NCI-H1930 (cell line): ENCODE measurements at regions not wholly inside any gene's neighbourhood (a gene's known extent, or its start where the extent isn't known, plus 50 kb on each side); places are given as distances from the start of the nearest gene placed in this dataset.
"Not testable (repeated sequence)": the region's sequence is repeated elsewhere in the genome, so short reads cannot be mapped to it uniquely, and the experiment has no call there.

Experiments used
- DNase-seq, 2 experiments: peaks; one replicate each; lab custom pipeline; 2025; lab: John Stamatoyannopoulos, UW

DNA sequence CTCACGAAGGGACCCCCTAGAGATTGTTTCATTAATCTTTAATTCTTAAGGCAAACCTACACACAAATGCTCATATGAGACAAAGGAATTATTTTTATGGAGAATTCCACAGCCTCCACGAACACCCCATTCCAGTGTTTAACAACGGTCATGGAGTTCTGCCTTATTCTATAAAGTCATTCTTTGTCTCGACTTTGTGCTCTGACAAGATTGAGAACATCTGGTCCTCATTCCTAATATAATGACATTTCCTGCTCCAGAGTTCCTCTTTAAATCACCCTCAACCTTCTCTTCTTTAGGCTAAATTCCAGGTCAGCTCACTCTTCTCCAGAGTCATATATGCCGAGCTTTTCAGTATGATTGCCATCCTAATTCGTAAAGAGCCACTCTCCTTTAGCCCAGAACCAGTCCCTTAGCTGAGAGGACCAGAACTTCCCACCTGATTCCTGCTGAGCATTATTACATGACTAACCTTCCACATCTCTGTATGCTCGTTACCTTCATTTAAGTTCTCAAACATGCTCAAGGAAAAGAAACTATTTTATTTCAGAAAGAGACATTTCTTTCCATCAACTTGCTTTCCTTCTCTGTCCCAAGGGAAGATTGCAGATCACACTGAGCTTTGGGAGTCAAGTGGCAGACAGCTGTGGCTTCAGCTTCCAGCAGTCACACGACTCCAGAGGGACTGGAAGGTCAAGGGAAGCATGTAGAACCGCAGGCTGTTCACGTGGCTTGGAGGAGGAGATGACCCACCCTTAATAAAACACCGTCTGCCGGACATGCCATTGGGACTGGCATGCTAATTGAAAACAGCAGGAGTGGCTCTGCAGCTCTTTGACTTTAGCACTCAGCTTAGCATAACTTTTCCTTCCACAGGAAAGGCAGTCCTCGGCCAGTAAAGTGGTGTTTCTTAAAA lies 467.1 kb upstream of the HSF2 start:
- no peak for DNase-seq

DNA sequence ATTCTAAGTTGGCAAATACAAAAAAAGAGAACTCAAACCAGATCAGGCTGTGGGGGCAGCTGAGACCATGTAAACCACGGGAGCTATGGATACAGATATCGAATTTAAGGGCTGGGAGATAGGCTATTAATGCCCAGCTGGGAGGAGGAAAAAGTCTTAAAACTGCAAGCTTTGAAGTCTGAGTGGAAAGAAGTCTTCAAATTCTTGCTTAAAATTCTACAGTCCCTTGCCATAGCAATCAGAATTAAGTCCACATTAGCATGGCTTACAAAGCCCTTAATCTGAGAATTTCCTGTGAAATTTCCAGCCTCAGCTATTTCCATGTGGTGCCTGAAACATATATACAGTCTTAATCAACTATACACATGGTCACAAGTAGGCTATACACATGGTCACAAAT lies 465.0 kb upstream of the HSF2 start:
- DNase-seq: no peak

DNA sequence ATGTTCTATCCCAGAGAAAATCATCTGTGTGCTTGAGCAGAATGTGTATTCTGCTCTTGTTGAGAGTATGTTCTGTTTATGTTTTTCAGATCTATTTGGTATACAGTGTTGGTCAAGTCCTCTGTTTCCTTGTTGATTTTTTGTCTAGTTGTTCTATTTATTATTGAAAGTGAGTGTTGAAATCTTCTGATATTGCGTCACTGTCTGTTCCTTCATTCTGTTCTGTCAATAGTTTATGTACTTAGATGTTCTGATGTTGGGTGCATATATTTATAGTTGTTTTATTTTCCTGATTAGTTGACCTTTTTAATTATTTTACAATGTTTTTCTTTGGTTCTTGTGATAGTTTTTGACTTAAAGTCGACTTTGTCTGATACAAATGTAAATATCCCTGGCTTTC lies 458.7 kb upstream of the HSF2 start:
- no peak for DNase-seq

DNA sequence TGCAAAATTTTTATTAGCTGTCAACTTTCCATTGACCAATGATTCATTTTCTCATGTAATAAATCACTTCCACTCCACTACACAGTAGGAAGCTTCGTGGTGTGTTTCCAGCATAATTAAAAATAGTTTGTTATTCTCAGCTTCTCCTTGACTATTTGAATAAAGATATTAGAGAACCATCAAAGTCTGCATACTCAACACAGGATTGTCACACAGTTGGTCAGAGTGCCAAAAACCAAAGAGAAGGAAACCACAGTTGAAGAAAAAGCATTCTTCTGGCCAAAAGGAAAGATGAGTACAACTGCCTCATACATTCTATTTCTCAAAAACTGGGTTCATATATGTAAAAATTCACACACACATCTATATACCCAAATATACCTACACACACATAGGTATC lies 455.1 kb upstream of the HSF2 start:
- no peak for DNase-seq

DNA sequence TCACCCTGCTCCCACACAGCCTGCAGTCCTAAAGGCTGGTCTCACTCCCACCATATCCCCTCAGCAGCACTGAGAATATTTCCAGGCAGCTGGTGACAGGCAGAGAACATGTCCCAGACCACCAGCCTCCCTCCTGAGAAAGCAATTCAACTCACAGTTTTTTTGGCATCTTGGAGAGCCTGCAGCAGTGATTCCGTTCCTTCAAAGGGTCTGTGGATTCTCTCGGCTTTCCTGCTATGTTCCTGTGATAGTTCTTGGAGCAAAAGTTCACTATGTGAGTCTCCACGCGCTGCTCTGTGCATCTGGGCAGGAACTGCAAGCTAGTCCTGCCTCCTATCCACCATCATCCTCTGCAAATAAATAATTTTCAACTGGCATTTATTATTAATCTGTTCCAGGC lies 448.3 kb upstream of the HSF2 start:
- DNase-seq: no peak

DNA sequence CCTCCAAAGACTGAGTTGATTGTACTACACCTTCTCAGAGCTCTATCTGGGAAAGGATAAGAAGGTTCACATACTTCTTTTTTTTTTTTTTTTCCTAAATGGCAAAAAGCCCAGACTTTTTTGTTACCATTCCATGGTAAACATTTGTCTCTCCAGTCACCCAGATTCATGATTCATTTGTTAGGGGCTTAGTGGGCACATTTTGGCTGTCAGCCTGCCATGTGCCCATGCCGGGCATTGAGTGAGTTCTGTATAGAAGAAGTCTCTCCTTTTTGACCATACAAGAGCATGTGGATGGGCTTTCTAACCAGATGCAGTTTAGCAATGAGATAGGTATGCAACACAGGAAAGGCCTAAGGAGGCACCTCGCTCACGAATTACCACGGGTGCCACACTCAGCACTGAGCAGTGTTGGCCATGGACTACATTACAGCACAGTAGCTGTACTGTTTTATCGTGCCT lies 447.5 kb upstream of the HSF2 start:
- no peak for DNase-seq

DNA sequence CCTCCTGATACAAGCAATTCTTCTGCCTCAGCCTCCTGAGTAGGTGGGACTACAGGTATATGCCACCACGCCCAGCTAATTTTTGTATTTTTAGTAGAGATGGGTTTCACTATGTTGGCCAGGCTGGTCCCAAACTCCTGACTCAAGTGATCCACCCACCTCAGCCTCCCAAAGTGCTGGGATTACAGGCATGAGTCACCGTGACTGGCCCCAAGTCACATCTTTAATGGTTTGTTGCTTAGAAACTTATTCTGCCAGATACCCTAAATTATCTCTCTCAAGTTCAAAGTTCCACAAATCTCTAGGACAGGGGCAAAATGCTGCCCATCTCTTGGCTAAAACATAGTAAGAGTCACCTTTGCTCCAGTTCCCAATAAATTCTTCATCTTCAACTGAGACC lies 444.1 kb upstream of the HSF2 start:
- DNase-seq: not testable (repeated sequence)

DNA sequence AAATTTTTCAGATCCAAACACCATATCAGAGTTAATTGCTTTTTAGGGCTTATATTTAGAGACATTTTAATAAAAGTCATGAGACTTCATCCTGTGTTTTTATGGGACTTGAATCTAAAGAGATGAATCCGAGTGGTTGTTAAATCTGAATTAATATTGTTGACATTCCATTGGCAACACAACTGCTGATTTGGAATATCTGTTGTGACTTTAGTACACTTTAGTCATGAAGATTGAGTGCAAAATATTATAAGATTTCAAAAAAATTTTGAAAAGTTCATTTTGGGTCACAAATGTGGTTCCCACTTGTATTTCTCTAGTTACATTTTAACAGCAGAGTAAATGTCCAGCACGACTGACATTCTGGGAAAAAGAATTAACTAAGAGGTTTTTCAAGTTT lies 442.7 kb upstream of the HSF2 start:
- no peak for DNase-seq

DNA sequence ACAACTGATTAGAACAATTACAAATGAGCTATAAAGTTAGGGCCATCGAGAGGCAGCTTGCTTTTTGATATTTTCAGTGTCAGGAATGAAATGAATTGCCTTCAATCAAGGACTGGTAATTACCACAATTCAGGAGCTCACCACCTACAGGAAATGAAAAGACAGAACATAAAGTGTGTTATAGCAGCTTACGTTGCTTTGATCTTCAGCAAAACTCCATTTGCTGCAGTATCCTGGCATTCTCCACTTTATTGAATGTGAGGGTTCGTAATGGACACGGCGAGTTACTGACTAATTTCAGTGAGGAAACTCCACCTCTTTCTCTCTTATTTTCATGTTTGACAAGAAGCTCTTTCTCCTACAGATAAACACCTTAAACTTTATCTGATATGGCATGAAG lies 440.0 kb upstream of the HSF2 start:
- no peak for DNase-seq

DNA sequence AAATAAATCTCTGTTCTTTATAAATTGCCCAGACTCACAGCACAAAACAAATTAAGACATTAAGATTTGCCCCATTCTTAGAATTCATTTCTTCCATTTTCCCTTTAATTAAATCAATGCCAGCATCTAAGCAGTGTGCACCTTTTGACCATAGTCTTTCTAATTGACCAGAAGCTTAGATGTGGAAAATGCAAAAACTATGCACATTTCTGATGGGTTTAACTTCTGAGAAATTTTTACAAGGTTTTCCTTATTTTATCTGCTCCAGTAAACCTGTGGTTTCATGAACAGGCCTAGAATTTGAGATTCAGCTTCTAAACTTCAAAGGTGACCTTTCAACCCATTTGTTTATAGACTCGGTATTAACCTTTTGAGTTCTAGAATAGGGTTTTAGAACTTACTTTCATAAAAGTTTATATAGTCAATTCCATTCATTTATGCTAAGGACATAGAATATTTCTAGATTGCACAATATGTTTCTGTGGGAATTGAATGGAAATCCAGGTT lies 437.8 kb upstream of the HSF2 start:
- DNase-seq: no peak

DNA sequence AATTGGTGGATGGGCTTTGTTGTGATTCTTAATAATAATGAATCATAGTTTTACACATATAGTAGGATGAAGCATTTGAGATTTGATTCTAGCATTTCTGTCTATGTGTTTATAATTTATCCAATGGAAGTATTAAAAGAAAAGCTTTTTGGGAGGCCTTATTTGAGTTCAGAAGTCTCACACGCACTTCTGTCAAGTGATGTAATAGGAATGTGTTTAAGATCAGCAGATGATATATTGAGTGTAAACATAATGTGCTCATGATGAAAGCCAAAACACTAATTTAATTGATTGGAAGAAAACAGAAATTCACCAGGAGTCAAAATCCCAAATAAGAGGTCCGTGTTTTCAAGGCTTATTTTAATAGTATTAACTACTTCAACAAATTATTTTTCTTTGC lies 435.6 kb upstream of the HSF2 start:
- DNase-seq: no peak

DNA sequence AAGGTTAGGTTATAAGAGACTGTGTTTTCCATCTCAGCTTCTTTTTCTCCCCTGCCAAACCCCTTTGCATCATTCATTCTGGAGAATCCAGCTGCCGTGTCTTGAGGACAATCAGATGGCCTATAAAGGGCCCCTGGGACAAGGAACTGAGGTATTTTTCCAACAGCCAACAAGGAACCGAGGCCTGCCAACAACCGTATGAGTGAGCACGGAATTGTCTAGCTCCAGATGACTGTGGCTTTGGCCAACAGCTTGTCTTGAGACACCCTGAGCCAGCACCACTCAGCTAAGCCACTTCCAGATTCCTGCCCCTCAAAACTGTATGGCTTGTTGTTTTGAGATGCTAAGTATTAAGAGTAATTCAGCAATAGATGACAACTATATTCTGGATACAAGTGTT lies 433.7 kb upstream of the HSF2 start:
- no peak for DNase-seq

DNA sequence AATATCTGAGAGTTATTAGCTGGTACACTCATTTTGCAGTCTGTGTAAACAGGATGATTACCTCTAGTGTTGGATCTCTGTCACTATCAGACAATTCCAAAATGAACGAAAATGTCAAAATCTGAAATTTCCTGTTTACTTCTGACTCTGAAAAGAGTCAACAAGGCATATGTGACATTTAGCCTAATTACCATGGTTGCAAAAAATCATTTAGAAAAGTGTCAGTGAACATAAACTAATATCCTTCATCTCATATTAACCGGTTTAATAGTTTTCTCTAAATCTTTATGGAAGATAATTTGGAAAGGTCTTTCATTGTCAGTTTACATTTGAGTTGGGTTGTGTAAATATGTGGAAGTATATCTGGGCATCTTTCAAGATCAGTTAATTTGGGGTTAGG lies 431.8 kb upstream of the HSF2 start:
- DNase-seq: no peak

DNA sequence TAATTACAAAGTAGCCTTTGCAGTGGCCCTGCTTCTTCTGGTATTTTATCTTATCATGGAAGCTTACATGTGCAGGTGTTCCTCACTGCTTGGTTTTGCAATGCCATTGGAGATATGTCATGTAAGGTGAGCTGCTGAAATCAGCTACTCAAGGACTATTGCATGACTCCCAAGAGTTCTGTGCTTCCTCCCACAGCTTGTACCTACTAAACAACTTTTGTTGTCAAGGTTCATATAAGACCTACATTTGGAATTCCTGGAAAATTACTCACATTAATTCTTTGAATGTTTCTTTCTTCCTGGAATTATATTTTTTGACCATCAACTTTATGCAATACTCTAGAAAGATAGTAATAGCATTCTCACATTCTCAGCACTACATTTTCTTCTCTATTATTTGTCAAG lies 427.5 kb upstream of the HSF2 start:
- no peak for DNase-seq

DNA sequence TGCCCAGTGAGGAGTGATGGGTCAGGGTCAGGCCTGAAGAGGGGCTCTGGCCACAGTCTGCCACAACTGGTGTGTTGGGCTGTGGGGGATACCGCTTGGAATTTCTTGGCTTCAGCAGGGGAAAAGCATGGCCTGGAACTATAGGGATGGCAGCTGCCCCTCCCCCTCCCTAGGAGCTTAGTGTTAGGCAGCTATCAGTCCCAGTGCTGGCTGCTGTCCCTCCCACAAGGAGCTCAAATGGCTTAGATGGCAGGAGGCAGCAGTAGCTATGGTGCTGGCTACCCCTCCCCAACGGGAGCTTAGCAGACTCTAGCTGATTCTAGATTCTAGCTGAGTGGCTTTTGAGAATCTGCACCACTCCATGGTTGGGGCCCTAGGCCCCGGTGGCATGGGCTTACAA lies 414.5 kb upstream of the HSF2 start:
- no peak for DNase-seq

DNA sequence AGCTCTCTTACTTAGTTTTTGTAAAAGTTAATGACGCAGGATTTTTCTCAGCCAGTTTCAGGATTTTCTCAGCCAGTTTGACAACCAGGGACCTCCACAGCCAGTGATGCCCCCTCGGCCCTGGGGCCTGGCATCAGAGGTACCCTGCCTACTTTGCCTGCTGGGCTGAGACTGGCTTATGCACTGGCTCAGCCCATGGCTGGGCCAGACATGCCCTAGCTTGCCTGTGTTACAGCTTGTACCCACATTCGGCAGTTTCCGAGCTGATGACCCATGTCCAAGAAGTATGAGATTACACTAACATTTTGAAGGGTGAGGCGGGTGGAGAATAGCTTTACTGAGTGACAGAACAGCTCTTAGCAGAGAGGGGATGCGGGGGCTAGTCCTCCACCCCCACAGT lies 406.1 kb upstream of the HSF2 start:
- DNase-seq: no peak

DNA sequence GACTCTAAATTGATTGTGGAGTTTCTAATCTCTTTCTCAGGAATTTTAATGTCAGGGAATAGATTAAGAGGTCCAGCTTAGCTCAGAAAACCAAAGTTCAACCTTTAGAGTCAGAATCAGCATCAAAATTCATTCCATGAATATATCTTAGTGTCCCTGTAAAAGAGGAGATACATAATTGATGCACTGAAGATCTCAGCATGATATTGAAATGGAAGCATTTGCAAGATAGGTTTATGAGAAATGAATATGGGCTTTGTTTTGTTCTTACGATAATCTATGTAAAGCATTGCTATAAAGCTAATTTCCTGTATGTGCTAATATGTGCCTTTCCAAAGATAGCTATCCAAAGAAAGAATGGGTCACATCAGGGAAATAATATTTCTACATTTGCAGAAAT lies 404.5 kb upstream of the HSF2 start:
- no peak for DNase-seq

DNA sequence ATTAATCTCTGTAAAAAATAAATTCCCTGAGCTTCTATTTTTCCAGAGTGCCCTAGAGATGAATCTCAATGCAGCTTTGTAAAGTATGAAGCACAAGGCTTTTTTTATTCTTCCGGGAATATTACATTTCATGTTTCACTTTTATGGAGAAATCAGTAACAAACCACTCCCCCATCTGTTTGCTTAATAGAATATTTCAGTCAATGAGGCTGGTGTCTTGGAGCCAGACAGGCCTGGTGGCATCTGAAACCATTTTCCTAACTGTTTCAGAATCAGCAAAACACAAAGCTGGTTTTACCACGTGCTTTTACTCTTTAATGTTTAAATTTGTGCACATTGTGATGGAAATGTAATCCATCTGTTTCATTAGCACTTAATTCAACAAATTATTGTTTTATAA lies 400.8 kb upstream of the HSF2 start:
- no peak for DNase-seq

DNA sequence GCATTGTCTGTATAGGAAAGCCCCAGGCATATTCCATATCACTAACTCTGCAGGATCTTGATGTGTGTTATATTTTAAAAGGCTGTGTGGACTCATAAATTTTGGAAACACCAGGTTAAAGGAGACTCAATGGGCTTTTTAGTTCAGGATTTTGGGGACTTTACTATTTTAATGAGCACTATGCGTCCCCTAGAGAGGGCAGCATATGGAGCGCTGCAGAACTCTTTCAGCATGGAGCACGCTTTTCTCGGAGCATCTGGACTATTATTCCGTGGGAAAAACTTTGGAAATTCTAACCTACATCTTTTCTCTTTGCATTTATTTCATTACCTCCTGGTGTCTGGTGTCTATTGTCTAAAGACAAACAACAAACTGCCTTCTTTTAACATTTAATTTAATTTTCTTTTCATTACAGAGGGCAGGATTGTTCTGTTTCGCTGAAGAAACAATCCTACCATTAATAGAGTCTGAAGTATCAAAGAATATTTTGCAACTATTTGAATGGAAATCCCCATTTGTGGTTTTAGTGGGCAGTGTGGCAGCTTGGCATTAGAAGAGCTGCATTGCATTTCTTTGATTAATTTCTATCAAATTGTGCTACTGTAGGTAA lies 399.9 kb upstream of the HSF2 start:
- no peak for DNase-seq

DNA sequence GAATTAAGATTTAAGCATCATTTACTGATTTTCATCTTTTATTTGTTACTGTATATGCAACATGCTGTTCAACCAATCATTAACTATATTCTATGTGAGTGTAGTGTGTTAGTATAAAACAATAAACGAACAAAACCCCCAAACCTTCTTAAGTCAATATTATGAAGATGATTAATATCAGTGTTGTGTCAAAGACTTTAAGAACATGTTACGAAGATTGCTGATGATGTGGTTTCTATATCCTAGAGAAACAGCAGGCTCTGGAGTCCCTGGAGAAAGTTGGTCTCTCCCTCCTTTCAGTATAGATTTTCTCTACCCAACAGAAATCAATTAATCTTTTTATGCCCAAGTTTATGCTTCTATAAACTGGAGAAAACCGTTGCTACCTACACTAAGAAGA lies 393.8 kb upstream of the HSF2 start:
- DNase-seq: no peak

DNA sequence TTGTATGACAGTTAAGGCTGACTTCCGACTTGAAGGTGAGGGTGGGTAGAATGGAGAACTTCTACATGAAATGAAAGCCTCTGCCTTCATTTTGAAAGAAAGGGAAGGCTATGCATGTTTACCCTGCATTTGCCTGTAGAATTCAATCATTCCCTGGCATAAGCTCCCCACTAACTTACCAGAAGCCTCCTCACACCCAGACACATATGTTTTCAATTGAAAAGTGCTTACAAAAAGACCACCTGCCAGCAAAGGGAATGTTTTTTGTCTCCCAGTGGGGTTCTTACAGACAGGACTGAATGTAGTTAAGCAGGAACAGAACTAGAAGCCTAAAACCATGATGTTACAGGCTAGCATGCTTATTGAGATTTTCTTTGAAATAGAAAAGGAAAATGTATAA lies 392.1 kb upstream of the HSF2 start:
- no peak for DNase-seq

DNA sequence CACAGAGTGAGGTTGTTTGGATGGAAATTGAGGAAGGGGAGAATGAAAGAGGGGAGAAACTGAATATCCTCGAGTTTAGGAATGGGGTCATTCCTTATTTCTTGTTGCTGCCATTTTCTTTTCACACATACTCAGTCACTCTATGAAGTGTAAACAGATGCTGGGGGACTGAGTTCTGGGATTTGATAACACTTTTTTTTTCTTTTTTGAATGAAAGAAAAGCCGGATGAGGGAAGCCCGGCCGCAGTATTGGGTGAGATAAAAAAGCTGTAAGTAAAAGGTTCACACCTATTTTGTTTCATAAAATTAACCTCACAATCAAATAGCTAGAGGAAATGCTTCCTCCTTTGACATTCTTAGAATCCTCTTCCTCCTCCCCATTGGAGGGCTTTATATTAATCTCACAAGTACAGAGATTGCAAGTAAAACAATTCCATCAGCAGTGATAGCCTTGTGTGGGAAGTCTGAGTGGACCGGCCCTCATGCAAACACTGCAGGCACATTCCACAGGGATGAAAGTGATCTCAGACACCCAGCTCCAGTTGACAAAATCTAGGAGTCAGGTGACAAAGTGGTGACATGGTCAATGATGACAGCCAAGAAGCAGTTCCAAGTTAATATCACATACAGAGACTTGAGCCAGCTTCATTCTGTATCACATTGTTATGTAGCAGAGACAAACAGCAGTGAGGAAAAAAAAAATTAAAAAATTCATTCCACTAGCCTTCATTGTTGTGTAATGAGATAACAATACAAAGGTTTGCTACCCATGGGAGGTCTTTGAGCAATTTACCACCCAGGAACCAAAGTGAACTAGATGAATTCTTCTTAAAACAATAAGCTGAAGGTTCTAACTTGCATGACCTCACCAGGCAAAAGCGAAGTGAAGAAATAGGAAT lies 391.1 kb upstream of the HSF2 start:
- no peak for DNase-seq

DNA sequence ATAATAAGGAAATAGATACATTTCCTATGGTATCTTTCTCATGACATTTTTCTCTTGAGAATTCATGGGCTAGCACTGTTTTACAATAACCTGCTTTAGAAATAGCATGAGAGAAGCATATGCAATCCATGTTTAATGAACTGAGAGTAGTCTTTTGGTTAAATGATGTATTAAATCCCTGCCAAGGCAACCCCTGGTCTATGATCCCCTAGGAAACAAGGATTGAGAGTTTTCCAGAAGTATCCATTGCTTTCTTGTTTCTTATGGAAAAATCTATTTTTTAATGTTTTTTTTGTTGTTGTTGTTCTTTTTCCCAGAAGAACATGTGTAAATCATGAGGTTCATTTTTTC lies 390.5 kb upstream of the HSF2 start:
- DNase-seq: no peak
